ENCODE measurements at regions not wholly inside any gene's neighbourhood (a gene's known extent, or its start where the extent isn't known, plus 50 kb on each side); places are given as distances from the start of the nearest gene placed in this dataset.
"Not testable (repeated sequence)": the region's sequence is repeated elsewhere in the genome, so short reads cannot be mapped to it uniquely, and the experiment has no call there.

DNA sequence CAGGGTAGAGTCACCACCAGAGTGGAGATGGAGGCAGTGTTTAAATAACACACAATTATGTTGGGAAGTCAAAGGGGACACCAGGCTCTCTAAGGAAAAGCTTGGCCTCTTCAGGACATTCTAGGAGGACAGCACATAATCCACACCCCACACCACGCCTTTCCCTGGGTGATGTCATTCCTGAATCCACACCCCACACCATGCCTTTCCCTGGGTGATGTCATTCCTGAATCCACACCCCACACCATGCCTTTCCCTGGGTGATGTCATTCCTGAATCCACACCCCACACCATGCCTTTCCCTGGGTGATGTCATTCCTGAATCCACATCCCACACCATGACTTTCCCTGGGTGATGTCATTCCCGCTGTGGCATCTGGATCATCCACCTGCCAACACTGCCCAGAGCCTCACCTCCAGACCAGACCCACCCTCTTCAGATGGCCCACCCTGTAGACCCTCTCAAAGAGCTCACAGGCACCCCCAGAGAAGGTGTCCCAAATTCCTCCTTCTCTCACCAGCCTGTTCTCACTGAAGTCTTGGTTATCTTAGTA is 541.5 kb upstream of the B3GAT1 start:
- POLR2A ChIA-PET; ATAC-seq; CTCF ChIA-PET; H3K4me3 Mint-ChIP-seq; H3K36me3 Mint-ChIP-seq; DNase-seq (ENCODE audit: low spot score); H3K27ac Mint-ChIP-seq; H3K9me3 Mint-ChIP-seq; H3K27me3 Mint-ChIP-seq (ENCODE audit: low read depth): not testable (repeated sequence)
- H3K4me1 Mint-ChIP-seq: peaks cover 16% of the 10 kb centered on the region

DNA sequence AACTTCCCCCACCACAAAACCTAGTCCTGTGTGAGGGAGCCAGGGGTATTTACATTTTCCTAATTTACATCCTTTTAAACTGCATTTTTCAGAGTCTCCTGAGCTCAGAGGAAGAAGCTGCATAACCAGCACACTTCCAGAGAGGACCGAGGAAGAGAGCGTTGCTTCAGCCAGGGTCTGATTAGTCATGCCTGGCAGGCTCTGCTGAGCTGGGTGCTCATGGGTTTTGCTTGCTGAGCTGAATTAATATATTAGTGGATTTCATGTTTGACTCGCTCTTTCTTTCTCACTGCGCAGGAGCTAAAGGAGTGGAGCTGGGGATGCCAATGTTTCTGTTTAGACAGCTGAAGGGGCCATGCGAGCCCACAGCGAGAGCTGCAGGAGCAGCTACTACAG is 539.3 kb upstream of the B3GAT1 start:
- DNase-seq (ENCODE audit: low spot score): no peak
- Mint-ChIP-seq H3K4me3 (no peak overlapping the region), H3K4me1 (peaks cover 19% of the 10 kb centered on the region), H3K27me3 (ENCODE audit: low read depth) (peaks cover 3% of the 10 kb centered on the region; the same call in 1 of the 2 replicates), H3K27ac (no peak overlapping the region), H3K36me3 (no peaks in the 10 kb centered on the region), H3K9me3 (peaks cover 5% of the 10 kb centered on the region; the same call in 1 of the 2 replicates)
- ATAC-seq: peak; percentile 72
- POLR2A ChIA-PET: interaction anchor here (0.6 kb wide), 2 partner anchors 44 to 74 kb away, joined by 3 read pairs; no protein-coding TSS in a partner anchor
- CTCF ChIA-PET: no interaction called here
- TF ChIP-seq, protein P1, sequence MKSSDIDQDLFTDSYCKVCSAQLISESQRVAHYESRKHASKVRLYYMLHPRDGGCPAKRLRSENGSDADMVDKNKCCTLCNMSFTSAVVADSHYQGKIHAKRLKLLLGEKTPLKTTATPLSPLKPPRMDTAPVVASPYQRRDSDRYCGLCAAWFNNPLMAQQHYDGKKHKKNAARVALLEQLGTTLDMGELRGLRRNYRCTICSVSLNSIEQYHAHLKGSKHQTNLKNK (CRISPR knock-in tag; IDR thresholded peaks at IDR 0.05): no peak

DNA sequence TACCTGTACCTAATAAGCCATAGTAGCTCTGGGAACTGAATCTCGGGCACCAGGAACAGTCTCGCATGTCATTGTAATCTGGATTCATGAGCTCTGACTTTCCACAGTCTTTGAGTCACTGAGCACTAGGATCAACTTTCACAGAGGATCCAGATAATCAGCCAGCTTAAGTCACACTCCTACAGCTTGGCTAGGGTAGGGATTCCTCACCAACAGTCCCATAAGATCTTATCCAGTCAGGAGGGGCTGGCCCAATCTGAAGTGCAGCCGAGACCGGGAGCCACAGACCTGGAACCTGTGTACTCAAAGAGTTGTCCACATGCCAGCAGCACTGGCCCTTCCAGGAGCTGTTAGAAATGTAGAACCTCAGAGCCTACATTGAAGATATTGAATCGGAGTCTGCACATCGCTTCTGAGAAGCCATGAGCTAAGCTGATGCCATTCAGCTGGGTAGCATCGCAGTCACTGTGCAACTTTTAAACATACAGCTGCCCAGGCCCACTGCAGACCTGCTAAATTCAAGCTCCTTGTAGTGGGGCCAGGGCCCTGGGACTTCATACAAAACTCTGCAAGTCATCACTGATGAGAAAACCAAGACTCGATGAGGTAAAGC is 538.8 kb upstream of the B3GAT1 start:
- Mint-ChIP-seq H3K36me3 (no peaks in the 10 kb centered on the region), H3K4me3 (no peak overlapping the region), H3K27me3 (ENCODE audit: low read depth) (peaks cover 3% of the 10 kb centered on the region; the same call in 1 of the 2 replicates), H3K9me3 (peaks cover 5% of the 10 kb centered on the region; the same call in 1 of the 2 replicates), H3K4me1 (peaks cover 21% of the 10 kb centered on the region), H3K27ac (no peak overlapping the region)
- ATAC-seq: no peak
- no peak for TF ChIP-seq ZNF263 (CRISPR knock-in tag; IDR thresholded peaks at IDR 0.05; ENCODE audit: low read depth)
- TF ChIP-seq, protein P2, sequence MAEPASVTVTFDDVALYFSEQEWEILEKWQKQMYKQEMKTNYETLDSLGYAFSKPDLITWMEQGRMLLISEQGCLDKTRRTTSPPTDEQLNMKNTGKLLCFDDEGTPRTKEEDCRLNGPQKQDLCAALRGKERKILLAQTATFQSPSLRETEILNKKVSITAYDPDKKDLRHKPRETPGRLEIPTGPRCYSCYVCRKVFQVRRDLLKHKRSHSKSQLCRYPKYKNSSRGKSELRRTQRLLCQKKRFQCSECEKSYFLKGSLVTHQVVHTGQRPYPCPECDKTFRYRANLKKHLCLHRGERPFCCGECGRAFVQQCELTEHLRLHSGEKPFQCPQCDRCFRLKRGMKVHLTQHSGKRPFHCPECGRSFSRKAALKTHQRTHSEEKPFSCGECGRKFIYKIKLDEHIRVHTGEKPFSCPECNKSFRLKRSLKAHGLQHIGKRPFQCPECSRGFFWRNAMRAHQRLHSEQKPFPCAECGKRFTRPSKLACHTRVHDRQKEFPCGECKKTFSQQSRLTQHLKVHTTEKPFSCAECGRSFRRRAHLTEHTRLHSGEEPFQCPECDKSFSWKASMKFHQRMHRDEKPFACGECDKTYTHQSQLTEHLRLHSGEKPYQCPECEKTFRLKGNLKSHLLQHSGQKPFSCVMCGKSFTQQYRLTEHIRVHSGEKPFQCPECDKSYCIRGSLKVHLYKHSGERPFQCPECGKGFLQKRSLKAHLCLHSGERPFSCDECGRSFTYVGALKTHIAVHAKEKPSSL (CRISPR knock-in tag; conservative IDR thresholded peaks at IDR 0.05): no peak
- TF ChIP-seq, protein P3, sequence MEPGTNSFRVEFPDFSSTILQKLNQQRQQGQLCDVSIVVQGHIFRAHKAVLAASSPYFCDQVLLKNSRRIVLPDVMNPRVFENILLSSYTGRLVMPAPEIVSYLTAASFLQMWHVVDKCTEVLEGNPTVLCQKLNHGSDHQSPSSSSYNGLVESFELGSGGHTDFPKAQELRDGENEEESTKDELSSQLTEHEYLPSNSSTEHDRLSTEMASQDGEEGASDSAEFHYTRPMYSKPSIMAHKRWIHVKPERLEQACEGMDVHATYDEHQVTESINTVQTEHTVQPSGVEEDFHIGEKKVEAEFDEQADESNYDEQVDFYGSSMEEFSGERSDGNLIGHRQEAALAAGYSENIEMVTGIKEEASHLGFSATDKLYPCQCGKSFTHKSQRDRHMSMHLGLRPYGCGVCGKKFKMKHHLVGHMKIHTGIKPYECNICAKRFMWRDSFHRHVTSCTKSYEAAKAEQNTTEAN (CRISPR knock-in tag; IDR thresholded peaks at IDR 0.05): no peak
- TF ChIP-seq, protein P4, sequence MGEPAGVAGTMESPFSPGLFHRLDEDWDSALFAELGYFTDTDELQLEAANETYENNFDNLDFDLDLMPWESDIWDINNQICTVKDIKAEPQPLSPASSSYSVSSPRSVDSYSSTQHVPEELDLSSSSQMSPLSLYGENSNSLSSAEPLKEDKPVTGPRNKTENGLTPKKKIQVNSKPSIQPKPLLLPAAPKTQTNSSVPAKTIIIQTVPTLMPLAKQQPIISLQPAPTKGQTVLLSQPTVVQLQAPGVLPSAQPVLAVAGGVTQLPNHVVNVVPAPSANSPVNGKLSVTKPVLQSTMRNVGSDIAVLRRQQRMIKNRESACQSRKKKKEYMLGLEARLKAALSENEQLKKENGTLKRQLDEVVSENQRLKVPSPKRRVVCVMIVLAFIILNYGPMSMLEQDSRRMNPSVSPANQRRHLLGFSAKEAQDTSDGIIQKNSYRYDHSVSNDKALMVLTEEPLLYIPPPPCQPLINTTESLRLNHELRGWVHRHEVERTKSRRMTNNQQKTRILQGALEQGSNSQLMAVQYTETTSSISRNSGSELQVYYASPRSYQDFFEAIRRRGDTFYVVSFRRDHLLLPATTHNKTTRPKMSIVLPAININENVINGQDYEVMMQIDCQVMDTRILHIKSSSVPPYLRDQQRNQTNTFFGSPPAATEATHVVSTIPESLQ (CRISPR knock-in tag; IDR thresholded peaks at IDR 0.05): no peak
- TF ChIP-seq JAZF1 (CRISPR knock-in tag; IDR thresholded peaks at IDR 0.05): no peak
- TF ChIP-seq RELA (CRISPR knock-in tag; IDR thresholded peaks at IDR 0.05; ENCODE audit: borderline replicate concordance): no peak
- TF ChIP-seq, protein P5, sequence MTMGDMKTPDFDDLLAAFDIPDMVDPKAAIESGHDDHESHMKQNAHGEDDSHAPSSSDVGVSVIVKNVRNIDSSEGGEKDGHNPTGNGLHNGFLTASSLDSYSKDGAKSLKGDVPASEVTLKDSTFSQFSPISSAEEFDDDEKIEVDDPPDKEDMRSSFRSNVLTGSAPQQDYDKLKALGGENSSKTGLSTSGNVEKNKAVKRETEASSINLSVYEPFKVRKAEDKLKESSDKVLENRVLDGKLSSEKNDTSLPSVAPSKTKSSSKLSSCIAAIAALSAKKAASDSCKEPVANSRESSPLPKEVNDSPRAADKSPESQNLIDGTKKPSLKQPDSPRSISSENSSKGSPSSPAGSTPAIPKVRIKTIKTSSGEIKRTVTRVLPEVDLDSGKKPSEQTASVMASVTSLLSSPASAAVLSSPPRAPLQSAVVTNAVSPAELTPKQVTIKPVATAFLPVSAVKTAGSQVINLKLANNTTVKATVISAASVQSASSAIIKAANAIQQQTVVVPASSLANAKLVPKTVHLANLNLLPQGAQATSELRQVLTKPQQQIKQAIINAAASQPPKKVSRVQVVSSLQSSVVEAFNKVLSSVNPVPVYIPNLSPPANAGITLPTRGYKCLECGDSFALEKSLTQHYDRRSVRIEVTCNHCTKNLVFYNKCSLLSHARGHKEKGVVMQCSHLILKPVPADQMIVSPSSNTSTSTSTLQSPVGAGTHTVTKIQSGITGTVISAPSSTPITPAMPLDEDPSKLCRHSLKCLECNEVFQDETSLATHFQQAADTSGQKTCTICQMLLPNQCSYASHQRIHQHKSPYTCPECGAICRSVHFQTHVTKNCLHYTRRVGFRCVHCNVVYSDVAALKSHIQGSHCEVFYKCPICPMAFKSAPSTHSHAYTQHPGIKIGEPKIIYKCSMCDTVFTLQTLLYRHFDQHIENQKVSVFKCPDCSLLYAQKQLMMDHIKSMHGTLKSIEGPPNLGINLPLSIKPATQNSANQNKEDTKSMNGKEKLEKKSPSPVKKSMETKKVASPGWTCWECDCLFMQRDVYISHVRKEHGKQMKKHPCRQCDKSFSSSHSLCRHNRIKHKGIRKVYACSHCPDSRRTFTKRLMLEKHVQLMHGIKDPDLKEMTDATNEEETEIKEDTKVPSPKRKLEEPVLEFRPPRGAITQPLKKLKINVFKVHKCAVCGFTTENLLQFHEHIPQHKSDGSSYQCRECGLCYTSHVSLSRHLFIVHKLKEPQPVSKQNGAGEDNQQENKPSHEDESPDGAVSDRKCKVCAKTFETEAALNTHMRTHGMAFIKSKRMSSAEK (CRISPR knock-in tag; IDR thresholded peaks at IDR 0.05; ENCODE audit: borderline replicate concordance): no peak
- TF ChIP-seq ZNF416 (CRISPR knock-in tag; IDR thresholded peaks at IDR 0.05): no peak
- TF ChIP-seq, protein P6, sequence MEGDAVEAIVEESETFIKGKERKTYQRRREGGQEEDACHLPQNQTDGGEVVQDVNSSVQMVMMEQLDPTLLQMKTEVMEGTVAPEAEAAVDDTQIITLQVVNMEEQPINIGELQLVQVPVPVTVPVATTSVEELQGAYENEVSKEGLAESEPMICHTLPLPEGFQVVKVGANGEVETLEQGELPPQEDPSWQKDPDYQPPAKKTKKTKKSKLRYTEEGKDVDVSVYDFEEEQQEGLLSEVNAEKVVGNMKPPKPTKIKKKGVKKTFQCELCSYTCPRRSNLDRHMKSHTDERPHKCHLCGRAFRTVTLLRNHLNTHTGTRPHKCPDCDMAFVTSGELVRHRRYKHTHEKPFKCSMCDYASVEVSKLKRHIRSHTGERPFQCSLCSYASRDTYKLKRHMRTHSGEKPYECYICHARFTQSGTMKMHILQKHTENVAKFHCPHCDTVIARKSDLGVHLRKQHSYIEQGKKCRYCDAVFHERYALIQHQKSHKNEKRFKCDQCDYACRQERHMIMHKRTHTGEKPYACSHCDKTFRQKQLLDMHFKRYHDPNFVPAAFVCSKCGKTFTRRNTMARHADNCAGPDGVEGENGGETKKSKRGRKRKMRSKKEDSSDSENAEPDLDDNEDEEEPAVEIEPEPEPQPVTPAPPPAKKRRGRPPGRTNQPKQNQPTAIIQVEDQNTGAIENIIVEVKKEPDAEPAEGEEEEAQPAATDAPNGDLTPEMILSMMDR (IDR thresholded peaks at IDR 0.05): no peak
- POLR2A ChIA-PET: interaction anchor here (0.6 kb wide), 3 partner anchors 44 to 735 kb away, joined by 3 to 4 read pairs (median 3); no protein-coding TSS in a partner anchor
- no peak for DNase-seq (ENCODE audit: low spot score)
- CTCF ChIA-PET: no interaction called here

Data from WTC11 (cell line).